ENCODE measurements at regions not wholly inside any gene's neighbourhood (a gene's known extent, or its start where the extent isn't known, plus 50 kb on each side); places are given as distances from the start of the nearest gene placed in this dataset.
"Not testable (repeated sequence)": the region's sequence is repeated elsewhere in the genome, so short reads cannot be mapped to it uniquely, and the experiment has no call there.

DNA sequence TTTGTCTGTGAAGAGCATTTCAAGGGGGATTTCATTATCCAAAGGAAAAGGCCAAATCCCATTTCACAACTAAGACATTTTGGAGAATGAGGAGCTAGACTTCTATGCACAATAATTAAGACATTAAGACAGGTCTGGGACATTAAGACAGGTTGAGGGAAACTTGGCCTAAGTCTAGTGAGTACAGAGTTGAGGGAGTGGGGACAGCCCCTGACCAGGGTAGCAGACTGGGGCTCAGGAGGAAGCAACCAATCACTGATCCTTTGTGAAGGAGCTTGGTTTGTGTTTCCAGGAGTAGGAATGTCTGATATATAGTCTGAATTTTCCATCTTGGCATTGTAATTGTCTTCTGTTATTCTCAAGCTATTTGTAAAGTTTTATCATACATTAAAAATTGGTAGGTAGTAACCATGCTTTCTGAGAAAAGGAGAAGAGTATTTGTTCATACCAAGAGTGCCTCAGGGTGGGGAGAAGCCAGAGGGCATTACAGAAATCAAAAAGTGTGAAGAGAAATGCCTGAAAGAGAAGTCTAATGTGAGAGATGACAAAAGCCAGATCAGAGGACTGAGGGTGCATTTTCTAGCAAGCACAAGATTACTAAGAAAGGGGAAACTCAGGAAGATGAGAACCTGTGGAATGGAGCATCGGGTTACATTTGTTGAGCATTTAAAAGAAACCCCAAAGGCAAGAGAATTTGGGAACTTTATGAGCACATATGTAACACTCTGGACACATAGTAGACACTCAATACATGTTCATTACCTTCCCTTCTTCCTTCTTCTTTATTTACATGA lies 189.3 kb upstream of the PIK3R1 start:
- no peak for DNase-seq (ENCODE audit: low read depth in 2 of 2)

DNA sequence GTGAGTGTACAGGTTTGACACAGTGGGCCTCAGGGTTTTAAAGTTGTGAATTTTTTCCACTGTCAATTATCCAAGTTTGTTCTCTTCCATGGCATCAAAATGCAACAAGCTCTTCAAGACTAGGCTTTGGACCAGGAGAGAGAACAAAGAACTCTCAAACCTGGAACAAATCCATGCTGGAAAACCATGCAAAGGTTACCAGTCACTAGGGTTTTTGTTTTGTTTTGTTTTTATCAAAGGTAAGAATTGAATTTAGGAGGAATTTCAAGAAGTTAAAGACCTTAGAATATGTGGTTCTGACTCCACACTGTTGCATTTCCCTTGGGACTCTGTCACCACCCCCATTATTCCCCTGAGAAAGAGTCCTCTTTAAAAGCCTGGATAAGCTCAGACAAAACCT lies 191.1 kb upstream of the PIK3R1 start:
- no peak for DNase-seq (ENCODE audit: low read depth in 2 of 2)

DNA sequence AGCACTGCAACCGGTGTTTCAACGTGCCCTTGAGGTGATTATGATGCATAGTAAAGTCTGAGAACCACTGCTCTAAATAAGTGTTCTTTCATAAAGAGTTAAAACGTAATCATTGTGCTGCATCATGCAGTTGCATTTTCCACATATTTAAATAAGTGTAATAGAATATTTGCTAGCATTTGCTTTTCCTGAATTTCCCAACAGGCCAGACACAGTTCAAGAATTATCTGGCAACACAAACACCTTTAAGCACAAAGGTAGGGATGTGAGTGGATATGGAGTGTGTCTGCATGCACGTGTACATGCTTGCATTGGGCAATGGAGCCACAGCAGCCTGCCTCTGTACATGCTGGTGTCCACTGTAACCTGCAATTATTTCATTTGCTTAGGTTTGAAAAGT lies 193.6 kb upstream of the PIK3R1 start:
- no peak for DNase-seq (ENCODE audit: low read depth in 2 of 2)

DNA sequence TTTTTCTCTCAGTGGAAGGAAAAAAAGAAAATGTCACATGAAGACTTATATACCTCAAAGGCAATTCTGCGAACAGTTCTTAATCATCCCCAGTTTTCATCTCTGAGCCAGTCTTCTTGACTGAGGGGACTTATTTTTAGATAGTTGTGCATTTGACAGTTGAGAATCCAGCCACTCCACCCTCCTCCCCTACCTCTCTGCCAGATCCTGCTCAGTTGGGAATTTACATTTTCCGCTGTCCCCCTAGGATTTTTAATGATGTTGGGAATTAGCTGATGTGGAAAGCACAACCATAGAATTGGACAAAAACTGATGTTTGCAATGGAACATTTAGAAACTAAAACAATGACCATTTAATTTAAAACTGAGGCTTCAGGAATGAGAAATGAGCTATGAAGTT lies 194.3 kb upstream of the PIK3R1 start:
- no peak for DNase-seq (ENCODE audit: low read depth in 2 of 2)

DNA sequence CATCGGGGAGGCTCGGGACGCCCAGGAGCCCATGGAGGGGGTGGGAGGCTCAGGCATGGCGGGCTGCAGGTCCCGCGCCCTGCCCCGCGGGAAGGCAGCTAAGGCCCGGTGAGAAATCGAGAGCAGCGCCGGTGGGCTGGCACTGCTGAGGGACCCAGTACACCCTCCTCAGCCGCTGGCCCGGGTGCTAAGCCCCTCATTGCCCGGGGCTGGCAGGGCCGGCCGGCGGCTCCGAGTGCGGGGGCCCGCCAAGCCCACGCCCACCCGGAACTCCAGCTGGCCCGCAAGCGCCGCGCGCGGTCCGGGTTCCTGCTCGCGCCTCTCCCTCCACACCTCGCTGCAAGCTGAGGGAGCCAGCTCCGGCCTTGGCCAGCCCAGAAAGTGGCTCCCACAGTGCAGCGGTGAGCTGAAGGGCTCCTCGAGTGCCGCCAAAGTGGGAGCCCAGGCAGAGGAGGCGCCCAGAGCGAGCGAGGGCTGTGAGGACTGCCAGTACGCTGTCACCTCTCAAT lies 195.0 kb upstream of the PIK3R1 start:
- DNase-seq (ENCODE audit: low read depth in 2 of 2), result not testable (repeated sequence)

DNA sequence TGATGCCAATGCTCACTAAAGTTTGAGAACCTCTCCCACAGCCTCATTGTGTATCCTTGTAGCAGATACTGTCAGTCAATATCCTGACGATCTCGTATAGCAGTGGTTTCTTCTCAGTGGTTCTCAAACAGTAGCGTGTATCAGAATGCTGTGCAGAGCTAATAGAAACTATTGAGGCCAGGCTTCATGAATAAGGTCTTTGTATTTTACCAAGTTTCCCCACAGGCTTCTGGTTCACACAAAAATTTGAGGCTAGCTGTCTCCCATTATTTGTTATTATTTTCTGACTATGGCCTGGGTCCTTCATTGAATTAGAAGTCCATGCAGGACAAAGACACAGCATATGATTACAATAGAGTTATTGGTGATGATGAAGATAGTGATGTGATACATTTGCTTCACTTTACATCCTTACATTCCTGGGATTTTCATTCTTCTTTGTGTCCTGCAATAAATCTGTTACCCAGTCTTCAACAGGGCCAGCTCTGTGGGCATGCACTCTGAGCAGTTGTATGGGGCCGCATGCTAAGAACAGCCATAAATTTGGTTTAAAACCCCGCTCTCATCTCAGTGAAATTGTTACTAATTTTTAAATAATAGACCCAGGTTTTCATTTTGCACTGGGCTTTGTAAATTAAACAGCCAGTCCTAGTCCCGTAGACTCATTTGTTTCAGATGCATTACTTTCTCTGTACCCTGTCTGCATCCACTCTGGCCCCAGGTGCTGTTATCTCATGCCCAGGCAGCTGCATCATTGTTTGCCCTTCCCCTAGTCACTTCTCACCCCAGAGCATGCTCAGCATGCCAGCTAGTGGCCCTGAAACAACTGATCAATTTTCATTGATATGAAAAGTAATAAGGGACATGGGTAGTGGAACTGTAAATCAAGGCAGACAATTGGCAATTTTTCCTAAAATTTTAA lies 199.9 kb upstream of the PIK3R1 start:
- no peak for DNase-seq (ENCODE audit: low read depth in 2 of 2)

DNA sequence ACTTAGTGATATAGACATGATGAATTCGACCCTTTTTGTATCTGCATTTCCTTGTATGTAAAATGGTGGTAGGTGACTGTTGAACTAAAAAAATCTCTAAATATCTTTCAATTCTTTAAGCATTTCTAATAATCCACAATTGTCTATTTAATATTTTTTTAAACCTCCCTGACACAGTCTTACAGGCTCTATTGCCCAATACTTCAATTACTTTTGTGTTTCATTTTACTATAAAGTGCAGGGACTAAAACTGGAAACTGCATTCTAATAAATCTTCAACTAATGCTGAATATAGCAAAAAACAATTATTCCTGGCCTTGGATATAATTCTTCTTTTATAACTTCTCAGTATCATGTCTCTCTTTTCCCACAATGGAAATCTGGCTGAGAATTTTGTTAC lies 202.7 kb upstream of the PIK3R1 start:
- no peak for DNase-seq (ENCODE audit: low read depth in 2 of 2)

DNA sequence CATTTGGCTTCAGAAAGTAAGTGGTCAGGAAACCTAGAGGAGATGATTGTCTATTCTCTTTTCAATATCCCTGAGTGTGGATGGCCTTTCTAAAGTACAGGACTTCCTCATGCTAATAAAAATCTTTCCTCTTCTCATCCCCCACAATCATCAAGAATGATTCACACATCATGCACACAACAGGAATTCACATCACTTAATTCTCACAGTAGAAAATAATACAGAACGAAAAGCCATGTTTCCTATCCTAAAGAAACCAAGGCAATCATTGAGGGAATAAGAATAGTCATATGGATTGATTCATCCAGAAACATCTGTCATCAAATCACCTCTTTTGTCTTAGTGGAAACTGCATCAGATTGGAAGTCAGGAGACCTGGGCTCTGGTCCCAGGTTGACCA lies 203.1 kb upstream of the PIK3R1 start:
- DNase-seq (ENCODE audit: low read depth in 2 of 2), result no peak

DNA sequence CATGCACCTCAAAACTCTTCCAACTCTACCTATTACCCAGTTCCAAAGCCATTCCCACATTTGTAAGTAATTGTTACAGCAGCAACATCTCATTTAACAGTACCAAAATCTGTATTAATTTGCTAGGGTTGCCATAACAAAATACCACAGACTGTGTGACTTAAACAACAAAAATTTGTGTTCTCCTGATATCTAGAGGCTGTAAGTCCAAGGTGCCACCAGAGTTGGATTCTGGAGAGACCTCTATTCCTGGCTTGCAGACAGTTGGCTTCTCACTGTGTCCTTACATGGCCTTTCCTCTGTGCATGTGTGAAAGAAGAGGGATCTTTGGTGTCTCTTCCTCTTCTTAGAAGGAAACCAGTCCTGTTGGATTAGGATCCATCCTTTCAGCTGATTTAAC lies 203.8 kb upstream of the PIK3R1 start:
- no peak for DNase-seq (ENCODE audit: low read depth in 2 of 2)

DNA sequence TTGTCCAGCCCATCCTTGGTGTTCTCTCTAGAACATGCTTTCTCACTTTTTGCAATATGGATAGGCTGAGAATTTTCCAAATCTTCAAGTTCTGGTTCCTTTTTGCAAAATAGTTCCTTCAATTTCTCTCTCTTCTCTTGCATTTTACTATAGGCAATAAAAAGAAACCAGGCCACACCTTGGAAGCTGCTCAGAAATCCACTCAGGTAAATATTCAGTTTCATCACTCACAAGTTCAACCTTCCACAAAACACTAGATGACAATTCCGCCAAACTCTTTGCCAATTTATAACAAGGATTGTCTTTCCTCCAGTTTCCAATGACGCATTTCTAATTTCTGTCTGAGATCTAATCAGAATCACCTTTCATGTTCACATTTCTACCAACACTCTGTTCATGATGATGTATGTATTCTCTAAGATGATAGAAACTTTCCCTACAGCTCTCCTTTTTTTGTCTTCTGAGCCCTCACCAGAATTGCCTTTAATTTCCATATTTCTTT lies 204.2 kb upstream of the PIK3R1 start:
- DNase-seq (ENCODE audit: low read depth in 2 of 2), result no peak

DNA sequence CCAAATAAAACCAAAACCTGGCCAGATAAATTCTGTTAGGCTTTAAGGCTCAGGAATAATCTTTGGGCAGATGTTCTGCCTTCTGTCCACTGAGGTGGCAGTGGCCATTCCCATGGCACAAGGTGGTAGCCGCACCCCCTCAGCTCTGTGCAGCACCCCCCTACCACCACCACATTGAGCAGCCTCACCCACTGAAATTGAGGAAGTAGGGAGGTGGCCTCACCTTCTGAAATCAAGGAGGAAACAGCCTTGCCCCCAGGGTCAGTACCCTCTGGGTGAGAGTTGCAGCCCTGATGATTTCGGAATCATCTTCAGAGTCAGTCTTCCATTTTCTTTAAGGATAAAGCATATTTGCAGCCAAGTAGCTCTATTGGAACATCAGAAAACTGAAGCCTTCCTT lies 204.8 kb upstream of the PIK3R1 start:
- no peak for DNase-seq (ENCODE audit: low read depth in 2 of 2)

DNA sequence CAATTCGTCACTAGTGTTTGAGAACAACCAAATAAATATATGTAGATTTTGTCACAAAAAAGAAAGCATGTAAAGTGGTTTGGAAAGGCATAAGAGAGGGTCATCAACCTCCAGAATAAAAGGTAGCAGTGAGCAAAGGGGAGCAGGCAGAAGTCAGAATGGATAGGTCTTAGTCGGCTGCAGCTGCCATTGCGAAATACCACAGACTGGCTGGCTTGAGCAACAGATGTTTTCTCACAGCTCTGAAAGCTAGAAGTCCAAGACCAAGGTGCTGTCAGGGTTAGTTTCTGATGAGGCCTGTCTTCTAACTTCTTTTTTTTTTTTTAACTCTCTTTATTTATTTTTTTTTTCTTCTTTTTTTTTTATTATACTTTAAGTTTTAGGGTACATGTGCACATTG lies 208.1 kb upstream of the PIK3R1 start:
- DNase-seq (ENCODE audit: low read depth in 2 of 2), result no peak

DNA sequence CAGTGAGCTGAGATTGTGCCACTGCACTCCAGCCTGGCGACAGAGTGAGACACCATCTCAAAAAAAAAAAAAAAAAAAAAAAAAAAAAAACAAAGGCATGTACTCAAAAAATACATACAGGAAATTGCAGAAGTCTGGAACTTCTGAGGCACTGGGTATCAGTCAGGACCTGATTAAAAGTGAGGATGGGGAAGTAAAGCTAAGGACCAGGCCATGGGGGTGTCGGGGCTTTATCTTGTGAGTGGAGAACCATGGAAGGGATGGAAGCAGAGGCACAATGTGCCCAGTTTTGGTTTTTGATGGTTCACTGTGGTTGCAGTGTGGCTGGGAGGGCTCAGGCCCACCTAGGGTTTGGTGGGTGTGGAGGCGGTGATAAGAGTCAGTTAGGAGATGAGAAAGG lies 212.7 kb upstream of the PIK3R1 start:
- DNase-seq (ENCODE audit: low read depth in 2 of 2), result no peak

DNA sequence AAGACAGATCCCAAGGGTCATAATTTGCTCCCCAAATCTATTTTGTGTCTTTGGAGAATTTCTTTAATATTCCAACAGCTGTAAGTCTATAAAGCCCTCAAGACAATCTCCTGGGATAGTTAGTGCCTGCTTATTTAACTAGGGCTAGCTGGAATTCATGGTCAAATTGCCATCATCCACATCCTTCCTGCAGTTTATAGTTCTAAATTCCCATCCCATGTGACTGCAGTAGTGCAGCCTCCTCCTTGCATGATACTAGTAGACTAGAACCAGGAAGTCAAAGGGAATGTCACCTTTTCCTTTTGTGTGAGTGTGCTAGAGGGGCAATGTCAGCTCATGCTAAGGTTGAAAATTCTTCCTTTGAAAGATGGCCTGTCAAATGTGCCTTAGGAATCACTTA lies 214.8 kb upstream of the PIK3R1 start:
- no peak for DNase-seq (ENCODE audit: low read depth in 2 of 2)

DNA sequence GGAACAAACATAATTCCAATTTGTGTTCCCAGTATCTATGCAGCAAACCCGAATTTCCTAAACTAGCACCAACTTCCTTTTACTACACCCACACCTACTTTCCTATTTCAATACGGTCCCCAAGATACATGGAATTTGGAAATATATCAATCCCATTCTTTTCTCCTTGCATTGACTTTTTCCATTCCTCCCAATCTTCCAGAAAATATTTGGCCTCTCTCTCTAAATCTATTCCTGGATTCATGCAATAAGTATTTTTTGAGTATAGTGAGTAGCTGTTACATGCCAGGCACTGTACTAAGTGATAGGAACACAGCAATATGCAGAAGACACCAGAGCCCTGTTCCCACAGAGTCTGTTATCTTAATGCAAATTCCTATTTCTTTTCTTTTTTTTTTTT lies 216.2 kb upstream of the PIK3R1 start:
- DNase-seq (ENCODE audit: low read depth in 2 of 2), result no peak

DNA sequence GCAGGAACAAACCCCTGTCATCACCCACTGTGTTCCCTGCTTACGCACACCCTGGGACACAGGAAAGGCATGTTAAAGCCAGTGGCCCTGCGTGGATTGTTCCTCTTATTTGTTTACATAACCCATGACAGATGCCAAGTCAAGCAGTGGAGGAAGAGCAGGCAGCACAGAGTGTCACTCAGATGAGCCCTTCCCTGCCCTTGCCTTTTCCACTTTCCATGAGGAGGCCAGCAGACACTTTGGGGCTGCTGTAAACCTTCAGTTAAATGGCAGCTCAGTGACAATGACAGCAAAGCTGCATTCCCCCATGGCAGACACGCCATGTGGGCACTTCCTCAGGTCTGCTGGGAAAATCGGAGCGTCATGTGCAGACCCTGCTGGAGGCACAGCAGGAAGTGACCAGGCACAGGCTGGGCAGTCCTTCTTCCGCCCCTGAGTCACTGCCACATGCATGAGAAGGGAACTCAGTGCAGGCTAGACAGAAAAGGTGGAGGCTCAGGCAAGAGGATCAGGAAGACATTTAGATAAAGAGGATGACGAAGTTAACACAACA lies 216.8 kb upstream of the PIK3R1 start:
- no peak for DNase-seq (ENCODE audit: low read depth in 2 of 2)

DNA sequence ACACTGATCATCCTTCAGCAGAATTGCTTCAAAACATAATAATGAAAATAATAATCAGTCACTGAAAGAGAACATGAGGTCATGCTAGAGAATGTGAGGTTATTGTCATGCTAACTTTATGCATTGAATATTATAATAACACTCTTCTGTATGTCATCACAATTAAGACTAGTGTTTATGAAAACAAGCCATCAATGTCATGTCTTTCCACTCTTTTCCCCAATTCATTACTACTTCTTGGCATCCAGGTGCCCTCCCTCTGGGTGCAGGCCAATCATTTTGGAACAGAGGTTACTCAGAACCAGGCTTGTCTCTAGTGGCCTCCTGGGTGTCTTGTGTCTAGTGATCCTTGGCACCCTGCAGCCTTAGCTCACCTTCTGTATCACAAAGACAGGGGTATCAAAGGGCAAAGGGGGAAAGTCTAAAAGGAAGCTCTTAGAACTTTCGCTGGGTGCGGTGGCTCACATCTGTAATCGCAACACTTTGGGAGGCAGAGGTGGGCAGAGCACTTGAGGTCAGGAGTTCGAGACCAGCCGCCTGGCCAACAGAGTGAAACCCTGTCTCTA lies 217.6 kb upstream of the PIK3R1 start:
- no peak for DNase-seq (ENCODE audit: low read depth in 2 of 2)

DNA sequence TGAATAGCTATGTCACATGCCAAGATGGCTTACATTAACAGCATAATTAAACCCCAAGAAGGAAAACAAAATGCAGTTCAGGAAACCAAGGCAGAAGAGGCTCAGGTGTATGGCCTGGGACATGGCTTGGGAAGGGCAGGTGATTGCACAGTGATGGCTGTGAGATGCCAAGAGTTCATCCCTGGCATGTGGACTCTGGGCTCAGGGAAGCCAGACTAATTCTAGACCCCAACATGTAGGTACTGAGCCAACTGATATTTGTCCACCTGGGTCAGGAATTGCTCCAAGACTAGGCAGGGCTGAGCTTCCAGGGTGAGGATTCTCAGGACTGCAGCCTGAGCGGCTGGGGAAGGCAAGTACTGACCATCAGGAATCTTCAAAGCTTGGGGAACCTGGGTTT lies 218.4 kb upstream of the PIK3R1 start:
- DNase-seq (ENCODE audit: low read depth in 2 of 2), result no peak

DNA sequence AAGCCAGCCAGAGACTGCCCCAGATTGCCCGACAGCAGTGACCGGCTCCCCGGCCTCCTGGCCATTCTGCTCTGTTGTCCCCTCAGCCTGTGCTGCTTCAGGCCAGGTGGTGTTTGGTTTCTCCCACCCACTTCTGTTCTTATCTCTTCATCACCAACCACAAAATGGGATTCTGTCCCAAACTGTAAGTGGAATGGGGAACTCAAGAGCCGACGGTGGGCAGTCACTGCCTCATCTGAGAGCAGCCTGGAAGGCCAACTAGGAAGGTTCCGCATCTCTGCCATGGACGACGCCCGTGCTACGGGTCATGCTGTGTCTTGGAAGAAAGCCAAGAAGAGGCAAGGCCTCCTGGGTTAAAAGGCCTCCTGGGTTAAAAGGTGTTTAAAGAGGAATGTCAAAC lies 219.0 kb upstream of the PIK3R1 start:
- no peak for DNase-seq (ENCODE audit: low read depth in 2 of 2)

DNA sequence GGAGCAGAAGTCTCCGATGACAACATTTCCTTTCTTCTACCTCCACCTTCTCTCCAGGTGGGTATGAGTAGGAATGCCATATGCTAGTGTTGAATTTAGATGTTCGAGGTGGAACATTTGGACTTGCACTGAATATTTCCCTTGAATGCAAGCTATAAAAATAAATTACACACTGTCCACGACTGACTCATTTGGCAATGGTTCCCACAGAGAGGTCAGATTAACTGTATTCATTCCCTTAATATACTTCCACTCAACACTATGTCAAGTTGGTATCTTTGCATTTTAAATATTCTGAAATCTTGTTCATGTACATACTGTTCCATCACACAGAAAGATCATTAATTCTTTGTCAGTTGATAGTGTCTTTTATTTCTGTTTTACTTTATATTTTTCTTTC lies 222.6 kb upstream of the PIK3R1 start:
- DNase-seq (ENCODE audit: low read depth in 2 of 2), result no peak

DNA sequence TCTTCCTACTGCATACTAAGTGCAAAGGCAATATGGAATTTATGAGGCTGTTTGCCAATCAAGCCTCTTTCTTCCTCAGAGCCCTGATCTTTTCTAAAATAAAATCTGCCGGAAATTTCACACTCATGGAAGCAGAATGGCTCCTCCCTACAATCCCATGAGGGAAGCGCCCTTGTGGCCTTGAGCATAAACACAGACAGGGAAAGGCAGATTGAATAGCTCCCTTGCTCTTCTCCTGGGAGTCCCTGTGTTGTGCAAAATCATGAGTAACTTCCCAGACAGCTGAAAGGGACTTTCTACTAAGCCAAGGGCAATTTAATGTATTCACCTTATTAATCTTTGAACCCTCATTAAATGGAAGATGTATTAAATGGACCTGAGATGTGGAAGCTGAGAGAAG lies 226.1 kb upstream of the PIK3R1 start:
- no peak for DNase-seq (ENCODE audit: low read depth in 2 of 2)

DNA sequence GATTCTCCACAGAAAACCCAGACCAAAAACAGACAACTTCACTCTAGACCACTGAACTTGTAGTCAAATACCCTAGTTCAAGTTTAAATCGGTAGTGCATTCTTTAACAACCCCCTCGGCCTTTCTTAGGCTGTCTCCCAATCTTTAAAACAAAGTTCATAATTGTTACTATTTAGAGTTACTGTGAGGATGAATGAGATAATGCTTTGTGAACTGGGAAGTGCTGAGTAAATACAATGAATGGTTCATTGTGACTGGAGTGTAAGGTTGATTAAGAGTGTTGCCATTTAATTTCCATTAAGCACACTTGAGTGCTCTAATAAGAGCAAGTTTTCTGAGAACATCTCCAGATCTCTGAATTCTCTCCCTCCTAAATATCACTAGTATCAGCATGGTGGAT lies 228.8 kb upstream of the PIK3R1 start:
- DNase-seq (ENCODE audit: low read depth in 2 of 2), result no peak

All from stimulated activated CD8-positive, alpha-beta memory T cell treated with anti-CD3 and anti-CD28 coated beads, Interleukin-2, amount 100 ng/mL, for 48 hours (primary cell).